Osteoblast (primary cell): ENCODE measurements at regions not wholly inside any gene's neighbourhood (a gene's known extent, or its start where the extent isn't known, plus 50 kb on each side); places are given as distances from the start of the nearest gene placed in this dataset.
A peak's percentile ranks its signal among the peaks of the same experiment; 100 is the strongest.

ENCODE experiments used
- DNase-seq: peaks from one replicate; pipeline ENCODE4 v3.0.0; 2011; ENCODE audit warnings: low spot score, mixed read lengths; ENCODE audit not compliant: insufficient read length; ENCODE audit errors: missing footprints
- H2AFZ ChIP-seq: 2 replicates; pipeline ENCODE4 v1.6.0; 2011; ENCODE audit warnings: mild to moderate bottlenecking, low read length
- H3K27ac ChIP-seq: 2 replicates; pipeline ENCODE4 v1.5.1; 2011; ENCODE audit warnings: mild to moderate bottlenecking, low read depth, low read length, moderate library complexity
- H3K27me3 ChIP-seq: 2 replicates; pipeline ENCODE4 v1.6.0; 2012; ENCODE audit warnings: mild to moderate bottlenecking, control low read depth, inconsistent platforms, low read length, moderate library complexity; ENCODE audit not compliant: insufficient read depth
- H3K36me3 ChIP-seq: 2 replicates; pipeline ENCODE4 v1.5.1; 2011; ENCODE audit warnings: mild to moderate bottlenecking, low read length, control low read depth, moderate library complexity; ENCODE audit not compliant: insufficient read depth
- H3K4me1 ChIP-seq: 2 replicates; pipeline ENCODE4 v1.5.1; 2011; ENCODE audit warnings: mild to moderate bottlenecking, low read length, control low read depth, moderate library complexity; ENCODE audit not compliant: insufficient read depth
- H3K4me2 ChIP-seq: 2 replicates; pipeline ENCODE4 v1.6.0; 2011; ENCODE audit warnings: mild to moderate bottlenecking, low read length; ENCODE audit not compliant: insufficient read depth
- H3K4me3 ChIP-seq: fragments of 200-600 bp; sonication (generic); 3 replicates; pipeline ENCODE4 v1.5.1; 2012; ENCODE audit warnings: mild to moderate bottlenecking, low read length, inconsistent platforms; ENCODE audit not compliant: insufficient read depth
- H3K79me2 ChIP-seq: 2 replicates; pipeline ENCODE4 v1.6.0; 2012; ENCODE audit warnings: mild to moderate bottlenecking, low read length, control low read depth, inconsistent platforms; ENCODE audit not compliant: insufficient read depth
- H3K9me3 ChIP-seq: 2 replicates; pipeline ENCODE4 v1.5.1; 2011; ENCODE audit warnings: low read depth, low read length, control low read depth
- H4K20me1 ChIP-seq: 2 replicates; pipeline ENCODE4 v1.6.0; 2012; ENCODE audit warnings: mild to moderate bottlenecking, low read length, control low read depth; ENCODE audit not compliant: insufficient read depth
- TF ChIP-seq, protein P1 (sequence below): IDR thresholded peaks from 2 replicates; pipeline ENCODE4 v1.5.1; 2011; ENCODE audit warnings: mild to moderate bottlenecking, low read depth, low read length, moderate library complexity; ENCODE audit errors: extremely low read depth

DNA sequence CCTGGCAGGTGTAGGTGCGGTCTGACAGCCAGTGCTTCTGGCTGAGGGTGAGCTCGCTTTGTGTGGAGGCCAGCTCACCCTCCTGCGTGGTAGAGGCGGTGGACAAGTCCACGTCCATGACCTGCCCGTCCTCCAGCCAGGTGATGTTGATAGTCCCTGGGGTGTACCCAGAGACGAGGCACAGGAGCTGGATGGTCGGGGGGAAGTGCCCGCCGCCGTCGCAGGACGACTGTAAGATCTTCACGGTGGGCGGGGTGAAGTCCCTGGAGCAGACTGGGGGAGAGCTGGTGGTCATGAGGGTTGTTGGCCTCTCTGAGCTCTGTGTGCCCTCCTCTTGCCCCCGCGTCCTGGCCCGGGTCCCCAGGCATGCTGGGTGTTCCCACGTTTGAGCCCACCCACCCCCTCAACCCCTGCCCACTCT is 74.6 kb downstream of the TMEM121 start:
- Histone ChIP-seq H3K9me3 (no peaks in the 10 kb centered on the region), H3K79me2 (no peaks in the 10 kb centered on the region), H2AFZ (no peak overlapping the region), H3K4me3 (no peak overlapping the region), H3K27me3 (no peaks in the 10 kb centered on the region), H3K4me2 (no peak overlapping the region), H3K27ac (no peak overlapping the region), H3K36me3 (no peaks in the 10 kb centered on the region), H4K20me1 (no peaks in the 10 kb centered on the region), H3K4me1 (no peaks in the 10 kb centered on the region)
- TF ChIP-seq, protein P1, sequence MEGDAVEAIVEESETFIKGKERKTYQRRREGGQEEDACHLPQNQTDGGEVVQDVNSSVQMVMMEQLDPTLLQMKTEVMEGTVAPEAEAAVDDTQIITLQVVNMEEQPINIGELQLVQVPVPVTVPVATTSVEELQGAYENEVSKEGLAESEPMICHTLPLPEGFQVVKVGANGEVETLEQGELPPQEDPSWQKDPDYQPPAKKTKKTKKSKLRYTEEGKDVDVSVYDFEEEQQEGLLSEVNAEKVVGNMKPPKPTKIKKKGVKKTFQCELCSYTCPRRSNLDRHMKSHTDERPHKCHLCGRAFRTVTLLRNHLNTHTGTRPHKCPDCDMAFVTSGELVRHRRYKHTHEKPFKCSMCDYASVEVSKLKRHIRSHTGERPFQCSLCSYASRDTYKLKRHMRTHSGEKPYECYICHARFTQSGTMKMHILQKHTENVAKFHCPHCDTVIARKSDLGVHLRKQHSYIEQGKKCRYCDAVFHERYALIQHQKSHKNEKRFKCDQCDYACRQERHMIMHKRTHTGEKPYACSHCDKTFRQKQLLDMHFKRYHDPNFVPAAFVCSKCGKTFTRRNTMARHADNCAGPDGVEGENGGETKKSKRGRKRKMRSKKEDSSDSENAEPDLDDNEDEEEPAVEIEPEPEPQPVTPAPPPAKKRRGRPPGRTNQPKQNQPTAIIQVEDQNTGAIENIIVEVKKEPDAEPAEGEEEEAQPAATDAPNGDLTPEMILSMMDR: no peak
- peak; percentile 72 for DNase-seq

GRCh38 chr14:105601360-105602242 is 75.2 kb downstream of the TMEM121 start:
- no peaks in the 10 kb centered on the region for H4K20me1 ChIP-seq

DNA sequence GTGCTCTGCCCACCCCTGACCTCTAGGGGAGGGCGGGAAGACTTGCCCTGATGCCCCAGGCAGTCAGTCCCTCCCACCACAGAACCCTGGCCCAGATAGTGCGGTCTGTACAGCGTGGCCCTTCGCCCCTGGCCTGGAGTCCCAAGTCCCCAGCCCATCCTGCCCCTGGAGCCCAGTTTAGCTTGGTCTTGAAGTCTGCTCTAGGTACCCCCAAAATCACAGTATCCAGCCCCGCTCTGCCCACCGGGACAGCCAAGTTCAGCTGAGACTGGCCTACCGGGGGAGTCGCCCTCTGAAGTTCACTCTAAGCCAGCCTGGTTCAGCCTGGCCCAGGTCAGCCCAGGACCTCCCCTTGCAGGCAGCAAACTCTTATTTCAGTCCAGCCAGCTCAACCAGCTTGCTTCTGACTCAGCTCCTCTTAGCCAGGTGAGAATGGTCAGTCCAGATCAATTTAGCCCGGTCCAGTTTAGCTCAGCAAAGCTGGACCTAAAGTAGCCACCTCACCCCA is 75.9 kb downstream of the TMEM121 start:
- no peak overlapping the region for H3K4me2 ChIP-seq
- no peak overlapping the region for H2AFZ ChIP-seq
- H3K4me3 ChIP-seq: no peak overlapping the region
- H3K27me3 ChIP-seq: no peaks in the 10 kb centered on the region
- TF ChIP-seq, protein P1: no peak
- no peaks in the 10 kb centered on the region for H4K20me1 ChIP-seq
- no peaks in the 10 kb centered on the region for H3K79me2 ChIP-seq
- no peaks in the 10 kb centered on the region for H3K9me3 ChIP-seq
- H3K27ac ChIP-seq: no peak overlapping the region
- no peaks in the 10 kb centered on the region for H3K4me1 ChIP-seq
- H3K36me3 ChIP-seq: no peaks in the 10 kb centered on the region
- DNase-seq: peak; percentile 71

More at GRCh38 chr14:105601360-105602242, 75.2 kb downstream of the TMEM121 start:
- Histone ChIP-seq H2AFZ (no peak overlapping the region), H3K4me1 (no peaks in the 10 kb centered on the region), H3K27me3 (no peaks in the 10 kb centered on the region), H3K36me3 (no peaks in the 10 kb centered on the region), H3K79me2 (no peaks in the 10 kb centered on the region), H3K9me3 (no peaks in the 10 kb centered on the region), H3K27ac (no peak overlapping the region), H3K4me3 (no peak overlapping the region), H3K4me2 (no peak overlapping the region)
- TF ChIP-seq, protein P1: no peak
- peak; percentile 86 for DNase-seq
